SK-N-SH treated with all-trans-retinoic acid at 6 μM for 48 hours (cell line): ENCODE measurements at regions not wholly inside any gene's neighbourhood (a gene's known extent, or its start where the extent isn't known, plus 50 kb on each side); places are given as distances from the start of the nearest gene placed in this dataset.

ENCODE experiments used
- ATAC-seq: fragments of 200-7000 bp; cut with Tn5 transposase; 3 replicates; pipeline ENCODE4 v1.9.1; 2020; ENCODE audit warnings: mild to moderate bottlenecking, moderate library complexity
- BACH2 ChIP-seq: fragments of 250-450 bp; sonication (Bioruptor Pico); IDR thresholded peaks from 2 replicates; pipeline ENCODE4 v1.9.0; 2021; ENCODE audit warnings: mild to moderate bottlenecking, borderline replicate concordance
- CREB5 ChIP-seq: fragments of 250-450 bp; sonication (Bioruptor Pico); IDR thresholded peaks from 2 replicates; pipeline ENCODE4 v1.5.1; 2020; ENCODE audit warnings: low read depth, mild to moderate bottlenecking, moderate library complexity
- ESRRG ChIP-seq: fragments of 250-450 bp; sonication (Bioruptor Pico); IDR thresholded peaks from 2 replicates; pipeline ENCODE4 v1.6.1; 2021; ENCODE audit warnings: mild to moderate bottlenecking
- ISL1 ChIP-seq: fragments of 250-450 bp; sonication (Bioruptor Pico); IDR thresholded peaks from 2 replicates; pipeline ENCODE4 v2.1.2; 2022; ENCODE audit warnings: mild to moderate bottlenecking, moderate library complexity
- OSR1 ChIP-seq: fragments of 250-450 bp; sonication (Bioruptor Pico); IDR thresholded peaks from 2 replicates; pipeline ENCODE4 v1.8.0; 2022; ENCODE audit warnings: moderate library complexity, mild to moderate bottlenecking, inconsistent platforms
- POU6F1 ChIP-seq: fragments of 250-450 bp; sonication (Bioruptor Pico); IDR thresholded peaks from 2 replicates; pipeline ENCODE4 v1.8.0; 2021; ENCODE audit warnings: low read depth, mild to moderate bottlenecking, moderate library complexity, borderline replicate concordance
- PPARA ChIP-seq: fragments of 250-450 bp; sonication (Bioruptor Pico); IDR thresholded peaks from 2 replicates; pipeline ENCODE4 v1.5.0; 2020; ENCODE audit warnings: mild to moderate bottlenecking, borderline replicate concordance
- RARB ChIP-seq: fragments of 250-450 bp; sonication (Bioruptor Pico); IDR thresholded peaks from 2 replicates; pipeline ENCODE4 v1.8.0; 2021; ENCODE audit warnings: mild to moderate bottlenecking, moderate library complexity
- TCF4 ChIP-seq: fragments of 250-450 bp; sonication (Bioruptor Pico); IDR thresholded peaks from 2 replicates; pipeline ENCODE4 v1.8.0; 2021; ENCODE audit warnings: mild to moderate bottlenecking, moderate library complexity, borderline replicate concordance
- TSHZ2 ChIP-seq: fragments of 250-450 bp; sonication (Bioruptor Pico); IDR thresholded peaks from 2 replicates; pipeline ENCODE4 v1.5.0; 2020; ENCODE audit warnings: mild to moderate bottlenecking, moderate library complexity
- ZC3H10 ChIP-seq: fragments of 250-450 bp; sonication (Bioruptor Pico); IDR thresholded peaks from 2 replicates; pipeline ENCODE4 v1.5.1; 2021; ENCODE audit warnings: mild to moderate bottlenecking, moderate library complexity
- ZFP3 ChIP-seq: fragments of 250-450 bp; sonication (Bioruptor Pico); IDR thresholded peaks from 2 replicates; pipeline ENCODE4 v1.5.0; 2020; ENCODE audit warnings: mild to moderate bottlenecking, moderate library complexity
- ZFP30 ChIP-seq: fragments of 450-650 bp; formaldehyde crosslinking; IDR thresholded peaks from 2 replicates; pipeline ENCODE4 v1.5.0; 2022; ENCODE audit warnings: mild to moderate bottlenecking, moderate library complexity
- ZNF70 ChIP-seq: fragments of 450-650 bp; formaldehyde crosslinking; IDR thresholded peaks from 2 replicates; pipeline ENCODE4 v1.5.0; 2020; ENCODE audit warnings: mild to moderate bottlenecking, moderate library complexity
- ZNF8 ChIP-seq: fragments of 450-650 bp; formaldehyde crosslinking; IDR thresholded peaks from 2 replicates; pipeline ENCODE4 v1.5.0; 2020; ENCODE audit warnings: mild to moderate bottlenecking, moderate library complexity
- TF ChIP-seq, protein P1 (sequence below): fragments of 250-450 bp; sonication (Bioruptor Pico); IDR thresholded peaks from 2 replicates; pipeline ENCODE4 v1.5.1; 2021; ENCODE audit warnings: mild to moderate bottlenecking, moderate library complexity

GRCh38 chr2:164328310-164328709, 293.0 kb downstream of the GRB14 start:
- TF ChIP-seq, protein P1, sequence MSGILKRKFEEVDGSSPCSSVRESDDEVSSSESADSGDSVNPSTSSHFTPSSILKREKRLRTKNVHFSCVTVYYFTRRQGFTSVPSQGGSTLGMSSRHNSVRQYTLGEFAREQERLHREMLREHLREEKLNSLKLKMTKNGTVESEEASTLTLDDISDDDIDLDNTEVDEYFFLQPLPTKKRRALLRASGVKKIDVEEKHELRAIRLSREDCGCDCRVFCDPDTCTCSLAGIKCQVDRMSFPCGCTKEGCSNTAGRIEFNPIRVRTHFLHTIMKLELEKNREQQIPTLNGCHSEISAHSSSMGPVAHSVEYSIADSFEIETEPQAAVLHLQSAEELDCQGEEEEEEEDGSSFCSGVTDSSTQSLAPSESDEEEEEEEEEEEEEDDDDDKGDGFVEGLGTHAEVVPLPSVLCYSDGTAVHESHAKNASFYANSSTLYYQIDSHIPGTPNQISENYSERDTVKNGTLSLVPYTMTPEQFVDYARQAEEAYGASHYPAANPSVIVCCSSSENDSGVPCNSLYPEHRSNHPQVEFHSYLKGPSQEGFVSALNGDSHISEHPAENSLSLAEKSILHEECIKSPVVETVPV (CRISPR knock-in tag), result no peak

GRCh38 chr2:164323978-164324377, 297.3 kb downstream of the GRB14 start:
- ATAC-seq, result no peak
- TF ChIP-seq ZNF70, result no peak
- no peak for TF ChIP-seq OSR1 (CRISPR knock-in tag)
- TF ChIP-seq RARB (CRISPR knock-in tag), result no peak
- no peak for TF ChIP-seq TCF4 (CRISPR knock-in tag)
- no peak for TF ChIP-seq PPARA (CRISPR knock-in tag)
- TF ChIP-seq TSHZ2, result no peak
- no peak for TF ChIP-seq ESRRG (CRISPR knock-in tag)
- TF ChIP-seq ZC3H10 (CRISPR knock-in tag), result no peak
- TF ChIP-seq ZFP3 (CRISPR knock-in tag), result no peak
- no peak for TF ChIP-seq ZFP30 (CRISPR knock-in tag)

More at GRCh38 chr2:164328310-164328709, 293.0 kb downstream of the GRB14 start:
- ATAC-seq, result no peak

DNA sequence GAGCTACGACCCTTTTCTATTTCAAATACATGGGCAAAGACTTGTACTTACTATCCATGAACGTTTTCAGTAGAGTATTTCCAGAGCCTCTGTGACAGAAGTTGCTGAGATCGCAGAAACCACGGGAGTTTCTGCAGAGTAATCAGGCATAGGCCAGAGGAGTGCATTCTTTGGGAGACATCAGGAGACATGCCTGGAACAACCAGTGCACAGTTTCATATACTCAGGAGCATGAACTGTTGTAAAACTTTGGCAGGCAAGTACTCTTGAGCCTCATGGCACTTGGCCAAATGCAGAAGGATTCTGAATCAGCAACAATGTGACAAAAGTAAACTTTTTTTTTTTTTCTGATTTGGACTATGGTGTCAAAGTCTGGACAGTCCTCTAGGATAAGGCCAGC, 307.1 kb downstream of the GRB14 start:
- TF ChIP-seq ZFP30 (CRISPR knock-in tag) (no peak), ZNF8 (CRISPR knock-in tag) (no peak), TSHZ2 (no peak), ZNF70 (no peak), BACH2 (no peak)
- peak; percentile 53 for ATAC-seq

- no peak for TF ChIP-seq ZNF70
- TF ChIP-seq ZFP30 (CRISPR knock-in tag), result no peak
- TF ChIP-seq TSHZ2, result no peak
Observed at GRCh38 chr2:164306872-164307271, 314.4 kb downstream of the GRB14 start.

DNA sequence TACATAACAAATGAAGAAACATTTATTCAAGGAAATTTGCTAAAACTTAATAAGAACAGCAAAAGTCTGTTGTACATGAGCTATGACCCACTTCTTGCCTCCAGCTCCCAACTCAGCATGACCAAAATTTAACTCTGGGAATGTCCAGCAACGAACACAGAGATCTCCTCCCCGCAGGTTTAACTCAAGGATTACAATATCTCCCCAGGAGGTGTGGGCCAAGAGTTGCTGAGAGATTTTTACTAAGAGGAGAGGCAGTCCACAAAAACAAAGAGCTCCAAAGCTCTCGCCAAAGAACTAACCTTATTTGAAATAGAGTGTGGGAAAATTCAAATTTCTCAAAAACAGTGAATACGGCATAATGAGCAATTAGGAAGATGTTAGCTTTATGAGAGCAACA, 318.5 kb downstream of the GRB14 start:
- ATAC-seq, result no peak
- TF ChIP-seq ZNF70, result no peak
- TF ChIP-seq ESRRG (CRISPR knock-in tag), result no peak
- TF ChIP-seq ZFP30 (CRISPR knock-in tag), result no peak
- TF ChIP-seq ZC3H10 (CRISPR knock-in tag), result no peak
- TF ChIP-seq ISL1 (CRISPR knock-in tag), result no peak
- TF ChIP-seq TCF4 (CRISPR knock-in tag), result no peak
- no peak for TF ChIP-seq RARB (CRISPR knock-in tag)
- no peak for TF ChIP-seq CREB5 (CRISPR knock-in tag)
- no peak for TF ChIP-seq ZFP3 (CRISPR knock-in tag)
- no peak for TF ChIP-seq OSR1 (CRISPR knock-in tag)
- TF ChIP-seq POU6F1 (CRISPR knock-in tag), result no peak
- TF ChIP-seq, protein P1 (CRISPR knock-in tag), result no peak

More at GRCh38 chr2:164306872-164307271, 314.4 kb downstream of the GRB14 start:
- no peak for ATAC-seq
